Esophagus squamous epithelium (tissue), 5 donors: ENCODE measurements at regions not wholly inside any gene's neighbourhood (a gene's known extent, or its start where the extent isn't known, plus 50 kb on each side); places are given as distances from the start of the nearest gene placed in this dataset.
A peak's percentile ranks its signal among the peaks of the same experiment; 100 is the strongest.

Source experiments
- DNase-seq: peaks from one replicate; lab custom pipeline; 2025; lab: John Stamatoyannopoulos, UW
- H3K27ac ChIP-seq, 4 donors: fragments of 200-600 bp; sonication (generic); one replicate each; pipeline ENCODE4 v1.5.1; 2016 to 2019; ENCODE audit warnings: mild to moderate bottlenecking in 1 of 4
- H3K27me3 ChIP-seq, 4 donors: fragments of 200-600 bp; sonication (generic); 1 replicate in 3 of 4; 2 replicates in 1 of 4; pipeline versions ENCODE4 v1.5.1 to v1.6.0; 2017 to 2021; ENCODE audit warnings: antibody characterized with exemption in 1 of 4
- H3K36me3 ChIP-seq, 3 donors: fragments of 200-600 bp; sonication (generic); one replicate each; pipeline ENCODE4 v1.5.1; 2016 to 2019
- H3K4me1 ChIP-seq, 3 donors: fragments of 200-600 bp; sonication (generic); one replicate each; pipeline ENCODE4 v1.5.1; 2017 to 2019
- H3K4me3 ChIP-seq, 4 donors: fragments of 200-600 bp; sonication (generic); 1 replicate in 3 of 4; 2 replicates in 1 of 4; pipeline ENCODE4 v1.5.1; 2016 to 2019; ENCODE audit warnings: mild to moderate bottlenecking in 2 of 4, moderate library complexity in 1 of 4
- H3K9me3 ChIP-seq, 3 donors: fragments of 200-600 bp; sonication (generic); one replicate each; pipeline ENCODE4 v1.5.1; 2016 to 2019
- POLR2A ChIP-seq, 4 donors: fragments of 450-650 bp; IDR thresholded peaks; one replicate each; pipeline ENCODE4 v1.6.1; 2017; ENCODE audit warnings: antibody characterized with exemption in 4 of 4, mild to moderate bottlenecking in 4 of 4, moderate library complexity in 3 of 4
- WGBS, 2 donors: methylation state at CpG; one replicate each; pipeline ENCODE4 v1.1.5; 2018; 5-methylcytosine and 5-hydroxymethylcytosine counted together
- intact Hi-C: fragments of 100-400 bp; cut with DNase I; formaldehyde crosslinking; loops from one replicate; pipeline ENCODE4 v1.15.0; 2022
- TF ChIP-seq, protein P1 (sequence below), 6 experiments: fragments of 450-650 bp in 4 of 6; fragments of 200-600 bp in 2 of 6; sonication (generic) in 2 of 6; IDR thresholded peaks; one replicate each; pipeline ENCODE4 v1.5.1; 2016 to 2019; ENCODE audit warnings: antibody characterized with exemption in 6 of 6, mild to moderate bottlenecking in 4 of 6, moderate library complexity in 4 of 6
- donor health status: DM: yes; HTN: yes; CAD: no.

DNA sequence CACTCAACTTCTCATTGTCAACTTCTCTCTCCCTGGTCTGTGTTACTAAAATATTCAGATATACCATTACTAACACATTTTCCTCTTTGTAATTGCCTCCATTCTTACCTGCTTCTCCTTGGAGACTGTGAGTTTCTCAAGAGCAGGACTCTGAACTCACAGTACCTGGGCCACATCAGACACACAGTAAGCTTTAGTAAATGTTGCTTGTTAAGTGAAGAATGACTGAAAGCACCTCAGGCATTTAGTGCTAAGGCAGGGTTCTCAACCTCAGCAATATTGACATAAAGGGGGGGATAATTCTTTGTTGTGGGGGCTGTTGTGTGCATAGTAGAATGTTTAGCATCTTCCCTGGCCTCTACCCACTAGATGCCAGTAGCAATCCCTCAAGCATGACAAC, 72.0 kb upstream of the RAB11FIP2 start:
- TF ChIP-seq POLR2A (IDR thresholded peaks at IDR 0.05): no peak
- TF ChIP-seq, protein P1, sequence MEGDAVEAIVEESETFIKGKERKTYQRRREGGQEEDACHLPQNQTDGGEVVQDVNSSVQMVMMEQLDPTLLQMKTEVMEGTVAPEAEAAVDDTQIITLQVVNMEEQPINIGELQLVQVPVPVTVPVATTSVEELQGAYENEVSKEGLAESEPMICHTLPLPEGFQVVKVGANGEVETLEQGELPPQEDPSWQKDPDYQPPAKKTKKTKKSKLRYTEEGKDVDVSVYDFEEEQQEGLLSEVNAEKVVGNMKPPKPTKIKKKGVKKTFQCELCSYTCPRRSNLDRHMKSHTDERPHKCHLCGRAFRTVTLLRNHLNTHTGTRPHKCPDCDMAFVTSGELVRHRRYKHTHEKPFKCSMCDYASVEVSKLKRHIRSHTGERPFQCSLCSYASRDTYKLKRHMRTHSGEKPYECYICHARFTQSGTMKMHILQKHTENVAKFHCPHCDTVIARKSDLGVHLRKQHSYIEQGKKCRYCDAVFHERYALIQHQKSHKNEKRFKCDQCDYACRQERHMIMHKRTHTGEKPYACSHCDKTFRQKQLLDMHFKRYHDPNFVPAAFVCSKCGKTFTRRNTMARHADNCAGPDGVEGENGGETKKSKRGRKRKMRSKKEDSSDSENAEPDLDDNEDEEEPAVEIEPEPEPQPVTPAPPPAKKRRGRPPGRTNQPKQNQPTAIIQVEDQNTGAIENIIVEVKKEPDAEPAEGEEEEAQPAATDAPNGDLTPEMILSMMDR (IDR thresholded peaks at IDR 0.05): no peak
- intact Hi-C loops: no loop called here
- H3K4me1 ChIP-seq: peaks cover 7 to 19% (median 10%) of the 10 kb centered on the region in 3 donors

GRCh38 chr10:118116715-118117449, 70.1 kb upstream of the RAB11FIP2 start:
- peak overlapping the region in 2 of 4 donors; percentile 61 to 62 for H3K27ac ChIP-seq
- no peaks in the 10 kb centered on the region for H3K36me3 ChIP-seq
- intact Hi-C loops: no loop called here
- no peak overlapping the region for H3K4me3 ChIP-seq
- no peaks in the 10 kb centered on the region for H3K27me3 ChIP-seq
- peaks cover 7 to 32% (median 10%) of the 10 kb centered on the region in 3 donors for H3K4me1 ChIP-seq
- DNase-seq: no peak
- no peak for TF ChIP-seq POLR2A (IDR thresholded peaks at IDR 0.05)
- TF ChIP-seq, protein P1 (IDR thresholded peaks at IDR 0.05): no peak
- no peaks in the 10 kb centered on the region for H3K9me3 ChIP-seq
- WGBS, 2 donors: 25 to 34% methylated on average over 10 of the region's 10 CpGs

More for the DNA sequence above, 72.0 kb upstream of the RAB11FIP2 start:
- H3K36me3 ChIP-seq: no peaks in the 10 kb centered on the region
- no peak for DNase-seq
- H3K27me3 ChIP-seq: no peaks in the 10 kb centered on the region
- no peaks in the 10 kb centered on the region for H3K9me3 ChIP-seq
- no peak overlapping the region for H3K27ac ChIP-seq
- H3K4me3 ChIP-seq: no peak overlapping the region

DNA sequence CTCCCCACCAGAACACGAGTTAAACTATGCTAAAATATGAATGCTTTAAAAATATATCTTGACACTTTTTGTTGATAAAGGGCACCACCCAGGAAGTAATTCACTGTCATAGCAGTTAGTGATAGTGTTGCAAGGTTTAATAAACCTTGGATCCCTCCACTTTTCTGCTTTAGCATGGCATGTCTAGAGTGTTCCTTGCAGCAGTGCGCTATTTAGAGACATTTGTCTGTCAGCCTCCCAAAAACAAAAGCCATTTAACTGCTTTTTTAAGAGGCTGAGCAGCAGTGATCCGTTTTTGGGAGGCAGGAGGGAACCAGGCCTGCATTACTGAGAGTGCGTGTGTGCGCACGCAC, 69.6 kb upstream of the RAB11FIP2 start:
- Histone ChIP-seq H3K4me3 (no peak overlapping the region), H3K36me3 (no peaks in the 10 kb centered on the region), H3K27me3 (no peaks in the 10 kb centered on the region), H3K9me3 (no peaks in the 10 kb centered on the region), H3K4me1 (peaks cover 7 to 36% (median 10%) of the 10 kb centered on the region in 3 donors), H3K27ac (peak overlapping the region in 2 of 4 donors; percentile 61 to 62)
- 33 to 47% methylated on average over 6 of the region's 6 CpGs for WGBS, 2 donors
- intact Hi-C loops: no loop called here
- TF ChIP-seq, protein P1 (IDR thresholded peaks at IDR 0.05): no peak
- no peak for TF ChIP-seq POLR2A (IDR thresholded peaks at IDR 0.05)
- no peak for DNase-seq

- H3K27ac ChIP-seq: no peak overlapping the region
- WGBS, 2 donors: 84 to 87% methylated on average over 8 of the region's 8 CpGs
- no peak overlapping the region for H3K4me3 ChIP-seq
- no peaks in the 10 kb centered on the region for H3K9me3 ChIP-seq
- TF ChIP-seq POLR2A (IDR thresholded peaks at IDR 0.05): no peak
- TF ChIP-seq, protein P1 (IDR thresholded peaks at IDR 0.05): no peak
- DNase-seq: no peak
- H3K36me3 ChIP-seq: no peaks in the 10 kb centered on the region
- intact Hi-C loops: no loop called here
- peaks cover 7 to 36% (median 10%) of the 10 kb centered on the region in 3 donors for H3K4me1 ChIP-seq
- H3K27me3 ChIP-seq: no peaks in the 10 kb centered on the region
Measured at GRCh38 chr10:118115701-118116100, 69.0 kb upstream of the RAB11FIP2 start.

- TF ChIP-seq POLR2A (IDR thresholded peaks at IDR 0.05): no peak
- TF ChIP-seq, protein P1 (IDR thresholded peaks at IDR 0.05): no peak
- peaks cover 7 to 36% (median 10%) of the 10 kb centered on the region in 3 donors for H3K4me1 ChIP-seq
- intact Hi-C loops: no loop called here
- H3K27me3 ChIP-seq: no peaks in the 10 kb centered on the region
- no peak overlapping the region for H3K4me3 ChIP-seq
- no peak for DNase-seq
- WGBS, 2 donors: 50 to 65% methylated on average over 1 of the region's 1 CpG
- no peak overlapping the region for H3K27ac ChIP-seq
- no peaks in the 10 kb centered on the region for H3K36me3 ChIP-seq
- no peaks in the 10 kb centered on the region for H3K9me3 ChIP-seq
Measured at GRCh38 chr10:118114992-118115391, 68.3 kb upstream of the RAB11FIP2 start.
